Mesenchymal stem cell (in vitro differentiated cells and primary cell): ENCODE measurements at regions not wholly inside any gene's neighbourhood (a gene's known extent, or its start where the extent isn't known, plus 50 kb on each side); places are given as distances from the start of the nearest gene placed in this dataset.

Source experiments
- DNase-seq: peaks from one replicate; pipeline ENCODE4 v3.0.0-alpha.2; 2013
- H2AFZ ChIP-seq: one replicate; pipeline ENCODE4 v1.6.1; 2013; ENCODE audit warnings: low read depth, mild to moderate bottlenecking, control low read depth, inconsistent platforms, low read length, moderate library complexity
- H2AK5ac ChIP-seq: 2 replicates; pipeline ENCODE4 v1.6.1; 2013; ENCODE audit warnings: low read length, moderate library complexity, mild to moderate bottlenecking, inconsistent platforms; ENCODE audit not compliant: severe bottlenecking
- H2BK120ac ChIP-seq: one replicate; pipeline ENCODE4 v1.6.1; 2013; ENCODE audit warnings: low read depth, mild to moderate bottlenecking, inconsistent platforms, low read length, moderate library complexity
- H2BK12ac ChIP-seq, 2 experiments: one replicate each; pipeline ENCODE4 v1.6.1; 2013; ENCODE audit warnings: inconsistent platforms in 2 of 2, low read length in 2 of 2, mild to moderate bottlenecking in 2 of 2, moderate library complexity in 2 of 2, control low read depth in 1 of 2
- H2BK15ac ChIP-seq: one replicate; pipeline ENCODE4 v1.6.1; 2013; ENCODE audit warnings: mild to moderate bottlenecking, low read depth, inconsistent platforms; ENCODE audit not compliant: poor library complexity, severe bottlenecking
- H2BK5ac ChIP-seq: 2 replicates; pipeline ENCODE4 v1.6.1; 2013; ENCODE audit warnings: low read depth, mild to moderate bottlenecking, low read length, control low read depth, inconsistent platforms; ENCODE audit not compliant: poor library complexity, severe bottlenecking
- H3K14ac ChIP-seq, 2 experiments: one replicate each; pipeline ENCODE4 v1.6.1; 2013; ENCODE audit warnings: inconsistent platforms in 2 of 2, low read length in 2 of 2, control low read depth in 1 of 2, mild to moderate bottlenecking in 1 of 2, moderate library complexity in 1 of 2
- H3K18ac ChIP-seq, 2 experiments: one replicate each; pipeline ENCODE4 v1.6.1; 2013; ENCODE audit warnings: inconsistent platforms in 2 of 2, low read length in 2 of 2, control low read depth in 1 of 2, low read depth in 1 of 2, mild to moderate bottlenecking in 1 of 2
- H3K23ac ChIP-seq, 2 experiments: one replicate each; pipeline ENCODE4 v1.6.1; 2013; ENCODE audit warnings: inconsistent platforms in 2 of 2, low read length in 2 of 2, mild to moderate bottlenecking in 2 of 2, moderate library complexity in 2 of 2, control low read depth in 1 of 2
- H3K27ac ChIP-seq: 2 replicates; pipeline ENCODE4 v1.5.1; 2013; ENCODE audit warnings: mild to moderate bottlenecking, moderate library complexity, low read length, control low read depth, inconsistent platforms; ENCODE audit not compliant: poor library complexity, severe bottlenecking
- H3K27me3 ChIP-seq, 2 experiments: 2 replicates each; pipeline versions ENCODE4 v1.6.1 to v1.7.0; 2013; ENCODE audit warnings: low read length in 2 of 2, mild to moderate bottlenecking in 2 of 2, moderate library complexity in 2 of 2, control low read depth in 1 of 2, inconsistent platforms in 1 of 2; ENCODE audit not compliant: control insufficient read depth in 1 of 2, insufficient read depth in 1 of 2
- H3K36me3 ChIP-seq, 2 experiments: 2 replicates each; pipeline versions ENCODE4 v1.6.1 to v1.7.0; 2013; ENCODE audit warnings: low read length in 2 of 2, control low read depth in 1 of 2, inconsistent platforms in 1 of 2, low read depth in 1 of 2, mild to moderate bottlenecking in 1 of 2; ENCODE audit not compliant: insufficient read depth in 2 of 2, control insufficient read depth in 1 of 2
- H3K4ac ChIP-seq, 2 experiments: one replicate each; pipeline ENCODE4 v1.6.1; 2013; ENCODE audit warnings: inconsistent platforms in 2 of 2, low read length in 2 of 2, mild to moderate bottlenecking in 2 of 2, moderate library complexity in 2 of 2, control low read depth in 1 of 2, low read depth in 1 of 2
- H3K4me1 ChIP-seq: 2 replicates; pipeline ENCODE4 v1.6.1; 2013; ENCODE audit warnings: low read depth, low read length, control low read depth; ENCODE audit not compliant: control insufficient read depth, insufficient read depth
- H3K4me2 ChIP-seq: 2 replicates; pipeline ENCODE4 v1.6.1; 2013; ENCODE audit warnings: low read length, mild to moderate bottlenecking, inconsistent platforms; ENCODE audit not compliant: poor library complexity, severe bottlenecking
- H3K4me3 ChIP-seq, 2 experiments: 2 replicates each; pipeline versions ENCODE4 v1.5.1 to v1.7.0; 2013; ENCODE audit warnings: low read length in 2 of 2, mild to moderate bottlenecking in 2 of 2, control low read depth in 1 of 2, low read depth in 1 of 2; ENCODE audit not compliant: insufficient read depth in 1 of 2
- H3K79me1 ChIP-seq: replicated peaks from 2 replicates; pipeline ENCODE4 v1.6.1; 2013; ENCODE audit warnings: mild to moderate bottlenecking, control low read depth, low read length, inconsistent platforms; ENCODE audit not compliant: poor library complexity, severe bottlenecking
- H3K9ac ChIP-seq: 2 replicates; pipeline ENCODE4 v1.7.0; 2013; ENCODE audit warnings: mild to moderate bottlenecking, low read length, moderate library complexity
- H3K9me3 ChIP-seq: 2 replicates; pipeline ENCODE4 v1.7.0; 2013; ENCODE audit warnings: mild to moderate bottlenecking, low read length; ENCODE audit not compliant: control insufficient read depth
- H4K8ac ChIP-seq: one replicate; pipeline ENCODE4 v1.6.1; 2013; ENCODE audit warnings: inconsistent platforms, mild to moderate bottlenecking, low read length, moderate library complexity
- H4K91ac ChIP-seq: one replicate; pipeline ENCODE4 v1.6.1; 2013; ENCODE audit warnings: mild to moderate bottlenecking, low read length, inconsistent platforms
- WGBS: methylation state at CpG from one replicate; pipeline ENCODE4 v1.1.7; 2013; ENCODE audit warnings: mixed read lengths; 5-methylcytosine and 5-hydroxymethylcytosine counted together

GRCh38 chr12:82097438-82097837 is 260.7 kb downstream of the CCDC59 start:
- Histone ChIP-seq H2BK5ac (no peak overlapping the region), H3K23ac (no peak overlapping the region), H3K18ac (no peak overlapping the region), H3K14ac (no peak overlapping the region), H3K27ac (no peak overlapping the region), H3K4me2 (no peak overlapping the region), H3K27me3 (no peaks in the 10 kb centered on the region), H3K4ac (no peak overlapping the region), H4K8ac (no peak overlapping the region), H3K79me1 (no peaks in the 10 kb centered on the region), H2AK5ac (no peak overlapping the region), H2AFZ (no peak overlapping the region), H3K4me1 (no peaks in the 10 kb centered on the region), H4K91ac (no peak overlapping the region), H2BK12ac (no peak overlapping the region), H2BK15ac (no peak overlapping the region), H3K36me3 (no peaks in the 10 kb centered on the region), H2BK120ac (no peak overlapping the region), H3K4me3 (no peak overlapping the region), H3K9me3 (peaks cover 17% of the 10 kb centered on the region), H3K9ac (no peak overlapping the region)
- DNase-seq, result no peak
- 22% methylated on average over 1 of the region's 1 CpG for WGBS

GRCh38 chr12:82090165-82090564 is 268.0 kb downstream of the CCDC59 start:
- Histone ChIP-seq H3K4me2 (no peak overlapping the region), H3K23ac (no peak overlapping the region), H3K9ac (no peak overlapping the region), H3K27me3 (no peaks in the 10 kb centered on the region), H3K36me3 (no peaks in the 10 kb centered on the region), H4K8ac (no peak overlapping the region), H3K79me1 (no peaks in the 10 kb centered on the region), H2BK15ac (no peak overlapping the region), H2BK5ac (no peak overlapping the region), H3K4ac (no peak overlapping the region), H2BK12ac (no peak overlapping the region), H2AK5ac (no peak overlapping the region), H3K4me3 (no peak overlapping the region), H3K14ac (no peak overlapping the region), H2AFZ (no peak overlapping the region), H2BK120ac (no peak overlapping the region), H3K9me3 (peaks cover 17% of the 10 kb centered on the region), H3K4me1 (no peaks in the 10 kb centered on the region), H4K91ac (no peak overlapping the region), H3K18ac (no peak overlapping the region), H3K27ac (no peak overlapping the region)
- DNase-seq, result no peak
- WGBS, result 100% methylated on average over 1 of the region's 1 CpG

- Histone ChIP-seq H2BK5ac (no peak overlapping the region), H2BK120ac (no peak overlapping the region), H3K79me1 (no peaks in the 10 kb centered on the region), H4K8ac (no peak overlapping the region), H3K23ac (no peak overlapping the region), H3K27ac (no peak overlapping the region), H3K4ac (no peak overlapping the region), H2BK12ac (no peak overlapping the region), H3K4me1 (no peaks in the 10 kb centered on the region), H3K9me3 (peaks cover 21% of the 10 kb centered on the region), H2BK15ac (no peak overlapping the region), H3K14ac (no peak overlapping the region), H2AK5ac (no peak overlapping the region), H3K18ac (no peak overlapping the region), H2AFZ (no peak overlapping the region), H3K36me3 (no peaks in the 10 kb centered on the region), H3K27me3 (no peaks in the 10 kb centered on the region), H3K4me3 (no peak overlapping the region), H3K4me2 (no peak overlapping the region), H4K91ac (no peak overlapping the region), H3K9ac (no peak overlapping the region)
- DNase-seq, result no peak
- 71% methylated on average over 6 of the region's 7 CpGs for WGBS
Measured at GRCh38 chr12:82089369-82090121, 268.6 kb downstream of the CCDC59 start.

- Histone ChIP-seq H3K18ac (no peak overlapping the region), H3K79me1 (no peaks in the 10 kb centered on the region), H3K4ac (no peak overlapping the region)
Measured at GRCh38 chr12:82082501-82082900, 275.7 kb downstream of the CCDC59 start.

More at GRCh38 chr12:82082501-82082900, 275.7 kb downstream of the CCDC59 start:
- Histone ChIP-seq H4K91ac (no peak overlapping the region), H3K36me3 (no peaks in the 10 kb centered on the region), H2BK15ac (no peak overlapping the region), H2BK5ac (no peak overlapping the region), H3K27me3 (no peaks in the 10 kb centered on the region), H3K4me1 (no peaks in the 10 kb centered on the region), H2AFZ (no peak overlapping the region), H3K14ac (no peak overlapping the region), H4K8ac (no peak overlapping the region), H2BK120ac (no peak overlapping the region), H3K9me3 (peaks cover 29% of the 10 kb centered on the region), H3K27ac (no peak overlapping the region), H2AK5ac (no peak overlapping the region), H3K4me3 (no peak overlapping the region), H3K23ac (no peak overlapping the region), H3K4me2 (no peak overlapping the region), H3K9ac (no peak overlapping the region), H2BK12ac (no peak overlapping the region)
- WGBS, result 39% methylated on average over 2 of the region's 3 CpGs
- no peak for DNase-seq
